GM21737 (cell line): ENCODE measurements at regions not wholly inside any gene's neighbourhood (a gene's known extent, or its start where the extent isn't known, plus 50 kb on each side); places are given as distances from the start of the nearest gene placed in this dataset.
A peak's percentile ranks its signal among the peaks of the same experiment; 100 is the strongest.

Experiments used
- ATAC-seq: cut with Tn5 transposase; IDR thresholded peaks from one replicate; pipeline ENCODE4 v1.9.1; 2021; ENCODE audit warnings: mild to moderate bottlenecking, moderate library complexity; ENCODE audit not compliant: unreplicated experiment

GRCh38 chr20:11727708-11728107 is 190.0 kb upstream of the BTBD3 start:
- no peak for ATAC-seq

DNA sequence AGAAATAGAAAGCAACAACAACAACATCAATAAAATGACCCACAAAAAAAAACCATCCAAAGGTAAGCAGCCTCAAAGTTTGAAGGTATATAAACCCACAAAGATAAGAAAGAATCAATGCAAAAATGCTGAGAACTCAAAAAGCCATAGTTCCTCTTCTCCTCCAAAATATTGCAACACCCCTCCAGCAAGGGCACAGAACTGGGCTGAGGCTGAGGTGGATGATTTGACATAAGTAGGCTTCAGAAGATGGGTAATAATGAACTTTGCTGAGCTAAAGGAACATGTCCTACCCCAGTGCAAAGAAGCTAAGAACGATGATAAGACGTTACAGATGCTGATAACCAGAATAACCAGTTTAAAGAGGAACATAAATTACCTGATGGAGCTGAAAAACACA is 188.8 kb upstream of the BTBD3 start:
- ATAC-seq: no peak

DNA sequence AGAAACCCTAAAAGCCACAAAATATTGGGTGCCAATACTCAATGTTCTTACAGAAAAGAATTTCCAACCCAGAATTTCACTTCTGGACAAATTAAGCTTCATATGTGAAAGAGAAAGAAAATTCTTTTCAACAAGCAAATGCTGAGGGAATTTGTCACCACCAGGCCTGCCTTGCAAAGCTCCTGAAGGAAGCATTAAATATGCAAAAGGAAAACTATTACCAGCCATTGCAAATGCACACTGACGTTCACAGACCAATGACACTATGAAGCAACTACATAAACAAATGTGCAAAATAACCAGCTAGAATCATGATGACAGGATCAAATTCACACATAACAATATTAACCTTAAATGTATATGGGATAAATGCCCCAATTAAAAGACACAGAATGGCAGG is 187.9 kb upstream of the BTBD3 start:
- no peak for ATAC-seq

GRCh38 chr20:11734431-11734830 is 183.3 kb upstream of the BTBD3 start:
- no peak for ATAC-seq

- no peak for ATAC-seq
These were observed 178.8 kb upstream of the BTBD3 start for GRCh38 chr20:11738852-11739251.

DNA sequence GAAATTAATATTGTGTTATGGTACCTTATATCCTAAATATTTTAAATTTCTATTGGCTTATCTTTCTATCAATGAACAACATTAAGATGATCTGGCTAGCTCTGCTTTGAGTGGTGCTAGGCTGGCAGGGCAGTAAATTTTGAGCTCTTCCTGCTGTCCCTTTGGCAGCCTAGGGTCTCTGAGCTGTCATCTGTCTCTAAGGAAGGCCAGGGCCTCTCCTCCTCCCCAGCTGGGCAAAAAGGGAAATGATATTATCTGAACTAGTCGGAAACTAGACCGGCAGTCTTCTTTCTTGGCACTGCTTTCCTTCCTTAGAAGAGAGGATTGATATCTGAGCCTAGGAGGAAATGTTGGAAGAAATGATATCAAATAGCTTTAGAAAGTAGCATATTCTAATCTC is 176.7 kb upstream of the BTBD3 start:
- ATAC-seq: no peak

GRCh38 chr20:11745145-11745544 is 172.5 kb upstream of the BTBD3 start:
- no peak for ATAC-seq

- no peak for ATAC-seq
These were observed 169.3 kb upstream of the BTBD3 start for GRCh38 chr20:11748436-11748835.

- no peak for ATAC-seq
These were observed 165.4 kb upstream of the BTBD3 start for GRCh38 chr20:11752336-11752735.

GRCh38 chr20:11753155-11753554 is 164.5 kb upstream of the BTBD3 start:
- no peak for ATAC-seq

DNA sequence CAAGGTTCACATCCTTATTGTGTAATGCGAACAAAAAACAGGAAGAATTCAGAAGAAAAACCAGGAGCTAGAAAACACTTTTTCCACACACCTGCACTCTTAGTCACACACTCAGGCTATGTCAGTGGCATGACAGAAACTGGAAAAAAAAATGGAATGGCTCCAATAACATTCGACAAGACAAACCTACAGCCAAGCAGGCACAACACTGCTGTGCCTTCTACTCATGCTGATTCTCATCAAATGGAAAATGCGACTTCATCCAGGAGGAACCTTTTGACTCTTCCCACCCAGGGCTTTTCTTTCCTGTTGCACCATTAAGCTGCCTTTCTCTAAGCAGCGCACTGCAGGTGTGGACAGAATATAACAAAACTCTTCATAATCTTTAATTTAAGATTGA is 163.2 kb upstream of the BTBD3 start:
- ATAC-seq: no peak

DNA sequence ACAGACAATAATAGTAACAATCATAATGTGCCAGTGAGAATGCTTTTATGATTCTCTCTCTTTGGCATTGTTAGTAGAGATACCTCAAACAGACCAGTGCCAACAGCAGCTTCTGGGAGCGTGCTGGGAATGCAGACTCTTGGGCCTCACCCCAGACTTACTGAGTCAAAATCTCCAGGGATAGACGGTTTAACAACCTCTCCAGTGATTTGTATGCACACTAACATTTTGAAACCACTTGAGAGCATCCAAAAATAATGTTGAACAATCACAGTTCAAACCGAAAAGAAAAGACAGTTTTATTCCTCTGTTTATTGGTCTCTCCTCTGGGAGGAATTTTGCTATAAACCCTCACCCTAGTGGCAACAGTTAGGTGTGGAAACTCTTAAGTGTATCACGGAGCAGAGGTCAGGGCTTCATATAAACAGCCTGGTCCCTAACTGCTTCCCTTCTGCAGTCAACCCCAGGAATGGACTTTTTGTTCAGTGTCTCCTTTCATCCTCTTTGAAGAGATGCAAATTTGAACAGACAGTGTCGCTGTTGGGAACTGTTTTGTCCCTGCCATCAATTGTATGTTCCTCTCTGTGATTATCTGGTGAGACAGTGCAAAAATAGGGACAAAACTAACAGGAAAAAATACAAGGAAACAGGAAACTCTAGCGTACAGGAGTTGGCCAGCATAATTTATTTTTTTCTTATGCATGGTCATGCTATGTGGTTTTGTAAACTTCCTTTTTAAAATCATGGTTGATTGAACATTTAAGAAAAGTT is 162.4 kb upstream of the BTBD3 start:
- ATAC-seq: no peak

DNA sequence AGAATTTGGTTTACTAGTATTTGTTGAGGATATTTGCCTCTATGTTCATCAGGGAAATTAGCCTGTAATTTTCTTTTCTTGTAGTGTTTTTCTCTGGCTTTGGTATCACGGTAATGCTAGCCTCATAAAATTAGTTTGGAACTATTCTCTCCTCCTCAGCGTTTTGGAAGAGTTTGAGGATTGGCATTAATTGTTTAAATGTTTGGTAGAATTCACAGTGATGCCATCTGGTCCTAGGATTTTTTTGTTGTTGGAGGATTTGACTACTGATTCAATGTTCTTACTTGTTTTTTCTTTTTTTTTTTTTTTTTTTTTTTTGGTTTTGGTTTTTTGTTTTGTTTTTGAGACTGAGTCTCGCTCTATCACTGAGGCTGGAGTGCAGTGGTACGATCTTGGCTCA is 156.2 kb upstream of the BTBD3 start:
- ATAC-seq: no peak

DNA sequence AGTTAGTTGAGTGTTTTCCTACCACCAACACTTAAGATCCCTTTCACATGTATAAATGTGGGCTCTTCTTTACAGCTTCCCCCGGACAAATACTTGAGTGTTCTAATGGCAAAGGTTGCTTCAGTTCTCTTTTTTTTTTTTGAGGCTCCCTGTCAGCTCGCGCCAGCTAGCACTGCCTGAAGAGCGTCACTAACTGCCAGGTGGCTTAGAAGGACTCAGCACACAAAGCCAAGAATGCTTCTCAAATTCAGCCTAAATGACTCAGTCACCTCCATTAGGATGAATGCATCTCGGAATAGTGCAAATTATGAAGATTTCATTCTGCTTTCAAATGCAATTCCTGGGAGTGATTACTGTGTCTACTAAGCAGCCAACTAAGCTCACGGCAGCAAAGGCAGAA is 150.7 kb upstream of the BTBD3 start:
- no peak for ATAC-seq

DNA sequence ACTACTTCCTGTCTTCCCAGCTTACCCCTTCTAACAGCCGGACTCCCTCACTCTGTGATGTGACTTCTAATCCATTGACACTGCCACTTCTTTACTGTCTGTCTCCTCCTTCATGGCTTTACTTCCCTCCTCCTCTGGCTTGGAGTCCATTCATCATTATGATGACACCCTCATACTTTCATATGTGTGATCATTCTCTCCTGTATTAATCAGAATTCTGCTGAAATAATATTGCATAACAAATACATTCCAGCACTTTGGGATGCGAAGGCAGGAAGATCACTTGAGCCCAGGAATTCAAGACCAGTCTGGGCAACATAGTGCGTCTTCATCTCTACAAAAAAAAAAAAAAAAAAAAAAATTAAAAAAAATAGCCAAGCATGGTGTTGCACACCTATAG is 147.9 kb upstream of the BTBD3 start:
- no peak for ATAC-seq

- no peak for ATAC-seq
These were observed 145.4 kb upstream of the BTBD3 start for GRCh38 chr20:11772226-11772730.

DNA sequence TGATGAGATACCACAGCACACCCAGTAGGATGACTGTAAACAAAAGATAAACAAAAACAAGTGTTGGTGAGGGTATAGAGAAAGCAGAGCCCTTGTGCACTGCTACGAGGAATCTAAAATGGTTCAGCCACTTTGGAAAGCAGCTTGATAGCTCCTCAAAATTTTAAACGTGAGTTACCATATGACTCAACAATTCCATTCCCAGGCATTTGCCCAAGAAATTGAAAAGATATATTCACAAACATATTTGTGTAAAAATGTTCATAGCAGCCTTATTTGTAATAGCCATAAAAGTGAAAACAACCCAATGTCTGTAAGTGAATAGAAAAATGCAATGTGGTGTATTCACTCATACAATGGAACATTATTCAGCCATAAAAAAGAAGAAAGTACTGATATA is 141.0 kb upstream of the BTBD3 start:
- no peak for ATAC-seq

GRCh38 chr20:11777387-11778205 is 140.1 kb upstream of the BTBD3 start:
- no peak for ATAC-seq

GRCh38 chr20:11778206-11778570 is 139.5 kb upstream of the BTBD3 start:
- no peak for ATAC-seq

DNA sequence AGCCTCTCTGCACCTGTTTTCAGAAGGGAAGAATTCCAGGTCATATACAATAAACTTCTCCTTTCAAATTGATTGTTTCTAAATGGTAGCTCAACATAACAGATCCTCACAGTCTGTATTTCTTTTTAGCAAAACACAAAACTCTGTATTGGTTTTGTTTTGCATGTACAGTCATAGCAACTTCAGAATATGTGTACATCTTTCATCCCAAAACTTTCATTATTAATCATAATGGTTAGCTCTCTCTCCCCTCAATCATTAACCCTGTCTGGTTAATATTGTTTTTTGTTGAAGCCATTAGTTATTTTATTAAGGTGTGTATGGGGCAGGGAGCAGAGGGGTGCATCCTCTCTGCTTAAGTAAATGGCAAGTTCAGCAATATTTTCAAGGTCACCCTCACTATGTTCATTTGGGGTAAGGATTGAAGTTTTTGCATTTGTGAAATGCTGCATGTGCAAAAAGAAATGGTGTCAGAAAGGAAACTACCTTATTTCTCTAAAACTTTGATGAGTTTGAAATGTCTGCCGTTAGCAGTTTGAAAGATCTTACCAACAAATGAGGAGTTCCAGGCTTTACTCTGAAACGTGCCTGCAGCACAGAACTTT is 136.8 kb upstream of the BTBD3 start:
- peak; percentile 81 for ATAC-seq

- no peak for ATAC-seq
These were observed 134.4 kb upstream of the BTBD3 start for GRCh38 chr20:11783102-11783850.
